ENCODE measurements at regions not wholly inside any gene's neighbourhood (a gene's known extent, or its start where the extent isn't known, plus 50 kb on each side); places are given as distances from the start of the nearest gene placed in this dataset.
"Not testable (repeated sequence)": the region's sequence is repeated elsewhere in the genome, so short reads cannot be mapped to it uniquely, and the experiment has no call there.

DNA sequence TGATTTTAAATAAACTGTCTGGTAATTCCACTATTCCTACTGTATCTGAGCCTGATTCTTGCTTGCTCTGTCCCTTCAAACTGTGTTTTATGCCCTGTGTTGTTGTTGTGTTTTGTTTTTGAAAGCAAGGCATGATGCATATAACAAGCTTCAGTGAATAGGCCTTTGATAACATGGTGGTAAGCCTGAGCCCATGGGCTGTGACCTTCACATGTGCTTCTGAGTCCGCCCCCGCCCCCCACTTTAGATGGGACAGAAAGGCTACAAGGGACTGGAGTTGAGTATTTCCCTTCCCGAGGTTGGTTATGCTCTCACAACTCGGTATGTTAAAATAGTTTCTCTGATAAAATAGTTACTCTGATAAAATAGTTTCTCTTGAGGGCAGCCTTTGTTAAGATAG, 119.0 kb upstream of the WNT7A start:
- no peaks in the 10 kb centered on the region for H3K36me3 ChIP-seq (ENCODE audit: control insufficient read depth in 4 of 4, insufficient read depth in 3 of 4, low read depth in 1 of 4, low read length in 3 of 4)
- H3K9ac ChIP-seq (ENCODE audit: low read depth in 1 of 2, low read length in 2 of 2): no peak overlapping the region
- no peaks in the 10 kb centered on the region for H3K4me1 ChIP-seq (ENCODE audit: control insufficient read depth in 4 of 4, insufficient read depth in 4 of 4, low read length in 3 of 4)
- peaks cover 0 to 1% (median 0%) of the 10 kb centered on the region in 4 donors for H3K9me3 ChIP-seq (ENCODE audit: control insufficient read depth in 4 of 4, low read length in 3 of 4)
- 86% methylated on average over 4 of the region's 4 CpGs for WGBS
- no peaks in the 10 kb centered on the region for H3K27me3 ChIP-seq (ENCODE audit: control insufficient read depth in 4 of 4, insufficient read depth in 4 of 4, low read length in 3 of 4)
- no peak for DNase-seq (ENCODE audit: low spot score)
- no peak overlapping the region for H3K27ac ChIP-seq (ENCODE audit: low read depth in 1 of 2, low read length in 2 of 2)
- H3K4me3 ChIP-seq (ENCODE audit: low read depth in 1 of 3, low read length in 3 of 3): no peak overlapping the region
- TF ChIP-seq GABPA (IDR thresholded peaks at IDR 0.05 in 1 of 2, conservative IDR thresholded peaks at IDR 0.05 in 1 of 2): no peak
- no peak for TF ChIP-seq YY1 (IDR thresholded peaks at IDR 0.05)
- TF ChIP-seq HNF4A (conservative IDR thresholded peaks at IDR 0.05): no peak
- no peak for TF ChIP-seq RXRA (IDR thresholded peaks at IDR 0.05)
- TF ChIP-seq, protein P1, sequence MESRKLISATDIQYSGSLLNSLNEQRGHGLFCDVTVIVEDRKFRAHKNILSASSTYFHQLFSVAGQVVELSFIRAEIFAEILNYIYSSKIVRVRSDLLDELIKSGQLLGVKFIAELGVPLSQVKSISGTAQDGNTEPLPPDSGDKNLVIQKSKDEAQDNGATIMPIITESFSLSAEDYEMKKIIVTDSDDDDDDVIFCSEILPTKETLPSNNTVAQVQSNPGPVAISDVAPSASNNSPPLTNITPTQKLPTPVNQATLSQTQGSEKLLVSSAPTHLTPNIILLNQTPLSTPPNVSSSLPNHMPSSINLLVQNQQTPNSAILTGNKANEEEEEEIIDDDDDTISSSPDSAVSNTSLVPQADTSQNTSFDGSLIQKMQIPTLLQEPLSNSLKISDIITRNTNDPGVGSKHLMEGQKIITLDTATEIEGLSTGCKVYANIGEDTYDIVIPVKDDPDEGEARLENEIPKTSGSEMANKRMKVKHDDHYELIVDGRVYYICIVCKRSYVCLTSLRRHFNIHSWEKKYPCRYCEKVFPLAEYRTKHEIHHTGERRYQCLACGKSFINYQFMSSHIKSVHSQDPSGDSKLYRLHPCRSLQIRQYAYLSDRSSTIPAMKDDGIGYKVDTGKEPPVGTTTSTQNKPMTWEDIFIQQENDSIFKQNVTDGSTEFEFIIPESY (IDR thresholded peaks at IDR 0.05): no peak
- TF ChIP-seq, protein P2, sequence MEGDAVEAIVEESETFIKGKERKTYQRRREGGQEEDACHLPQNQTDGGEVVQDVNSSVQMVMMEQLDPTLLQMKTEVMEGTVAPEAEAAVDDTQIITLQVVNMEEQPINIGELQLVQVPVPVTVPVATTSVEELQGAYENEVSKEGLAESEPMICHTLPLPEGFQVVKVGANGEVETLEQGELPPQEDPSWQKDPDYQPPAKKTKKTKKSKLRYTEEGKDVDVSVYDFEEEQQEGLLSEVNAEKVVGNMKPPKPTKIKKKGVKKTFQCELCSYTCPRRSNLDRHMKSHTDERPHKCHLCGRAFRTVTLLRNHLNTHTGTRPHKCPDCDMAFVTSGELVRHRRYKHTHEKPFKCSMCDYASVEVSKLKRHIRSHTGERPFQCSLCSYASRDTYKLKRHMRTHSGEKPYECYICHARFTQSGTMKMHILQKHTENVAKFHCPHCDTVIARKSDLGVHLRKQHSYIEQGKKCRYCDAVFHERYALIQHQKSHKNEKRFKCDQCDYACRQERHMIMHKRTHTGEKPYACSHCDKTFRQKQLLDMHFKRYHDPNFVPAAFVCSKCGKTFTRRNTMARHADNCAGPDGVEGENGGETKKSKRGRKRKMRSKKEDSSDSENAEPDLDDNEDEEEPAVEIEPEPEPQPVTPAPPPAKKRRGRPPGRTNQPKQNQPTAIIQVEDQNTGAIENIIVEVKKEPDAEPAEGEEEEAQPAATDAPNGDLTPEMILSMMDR (IDR thresholded peaks at IDR 0.05; ENCODE audit: low read depth, low read length, missing input control): no peak
- no peak for TF ChIP-seq TAF1 (conservative IDR thresholded peaks at IDR 0.05)
- no peak for TF ChIP-seq SP1 (IDR thresholded peaks at IDR 0.05)
- TF ChIP-seq, protein P3, sequence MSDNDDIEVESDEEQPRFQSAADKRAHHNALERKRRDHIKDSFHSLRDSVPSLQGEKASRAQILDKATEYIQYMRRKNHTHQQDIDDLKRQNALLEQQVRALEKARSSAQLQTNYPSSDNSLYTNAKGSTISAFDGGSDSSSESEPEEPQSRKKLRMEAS (IDR thresholded peaks at IDR 0.05): no peak
- no peak for TF ChIP-seq RAD21 (IDR thresholded peaks at IDR 0.05)

DNA sequence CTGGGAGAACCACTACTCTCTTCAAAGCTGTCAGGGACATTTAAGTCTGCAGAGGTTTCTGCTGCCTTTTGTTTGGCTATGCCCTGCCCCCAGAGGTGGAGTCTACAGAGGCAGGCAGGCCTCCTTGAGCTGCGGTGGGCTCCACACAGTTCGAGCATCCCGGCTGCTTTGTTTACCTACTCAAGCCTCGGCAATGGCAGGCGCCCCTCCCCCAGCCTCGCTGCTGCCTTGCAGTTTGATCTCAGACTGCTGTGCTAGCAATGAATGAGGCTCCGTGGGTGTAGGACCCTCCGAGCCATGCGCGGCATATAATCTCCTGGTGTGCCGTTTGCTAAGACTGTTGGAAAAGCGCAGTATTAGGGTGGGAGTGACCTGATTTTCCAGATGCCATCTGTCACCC, 115.3 kb upstream of the WNT7A start:
- not testable (repeated sequence) for H3K27me3 ChIP-seq (ENCODE audit: control insufficient read depth in 4 of 4, insufficient read depth in 4 of 4, low read length in 3 of 4); H3K36me3 ChIP-seq (ENCODE audit: control insufficient read depth in 4 of 4, insufficient read depth in 3 of 4, low read depth in 1 of 4, low read length in 3 of 4); H3K4me3 ChIP-seq (ENCODE audit: low read depth in 1 of 3, low read length in 3 of 3); H3K27ac ChIP-seq (ENCODE audit: low read depth in 1 of 2, low read length in 2 of 2); DNase-seq (ENCODE audit: low spot score); H3K9me3 ChIP-seq (ENCODE audit: control insufficient read depth in 4 of 4, low read length in 3 of 4); H3K4me1 ChIP-seq (ENCODE audit: control insufficient read depth in 4 of 4, insufficient read depth in 4 of 4, low read length in 3 of 4); H3K9ac ChIP-seq (ENCODE audit: low read depth in 1 of 2, low read length in 2 of 2)
- WGBS: 88% methylated on average over 12 of the region's 12 CpGs

DNA sequence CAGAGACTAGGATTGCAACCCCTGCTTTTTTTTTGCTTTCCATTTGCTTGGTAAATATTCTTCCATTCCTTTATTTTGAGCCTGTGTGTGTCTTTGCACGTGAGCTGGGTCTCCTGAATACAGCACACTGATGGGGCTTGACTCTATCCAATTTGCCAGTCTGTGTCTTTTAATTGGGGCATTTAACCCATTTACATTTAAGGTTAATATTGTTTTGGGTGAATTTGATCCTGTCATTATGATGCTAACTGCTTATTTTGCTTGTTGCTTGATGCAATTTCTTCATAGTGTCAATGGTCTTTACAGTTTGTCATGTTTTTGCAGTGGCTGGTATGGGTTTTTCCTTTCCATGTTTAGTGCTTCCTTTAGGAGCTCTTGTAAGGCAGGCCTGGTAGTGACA, 109.1 kb upstream of the WNT7A start:
- H3K4me3 ChIP-seq (ENCODE audit: low read depth in 1 of 3, low read length in 3 of 3); H3K27me3 ChIP-seq (ENCODE audit: control insufficient read depth in 4 of 4, insufficient read depth in 4 of 4, low read length in 3 of 4); DNase-seq (ENCODE audit: low spot score); H3K36me3 ChIP-seq (ENCODE audit: control insufficient read depth in 4 of 4, insufficient read depth in 3 of 4, low read depth in 1 of 4, low read length in 3 of 4); H3K27ac ChIP-seq (ENCODE audit: low read depth in 1 of 2, low read length in 2 of 2); H3K9ac ChIP-seq (ENCODE audit: low read depth in 1 of 2, low read length in 2 of 2); H3K4me1 ChIP-seq (ENCODE audit: control insufficient read depth in 4 of 4, insufficient read depth in 4 of 4, low read length in 3 of 4); H3K9me3 ChIP-seq (ENCODE audit: control insufficient read depth in 4 of 4, low read length in 3 of 4): not testable (repeated sequence)
- 38% methylated on average over 1 of the region's 1 CpG for WGBS

DNA sequence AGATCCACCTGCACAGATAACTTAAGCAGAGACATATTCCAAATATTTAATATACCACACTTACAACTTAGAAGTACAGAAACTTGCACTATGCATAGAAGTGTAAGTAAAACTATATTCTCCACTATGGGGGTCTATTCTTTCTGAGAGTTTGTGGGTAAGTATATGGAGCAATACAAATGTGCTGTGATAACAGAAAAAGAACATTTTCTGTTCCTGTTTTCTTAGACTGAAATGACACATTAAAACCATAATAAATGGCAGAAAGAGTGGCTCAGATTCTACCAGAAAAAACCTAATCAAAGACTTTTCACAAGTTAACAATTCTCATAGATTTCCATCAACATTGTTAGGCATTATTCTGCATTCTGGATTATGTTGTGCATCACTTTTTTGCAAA, 96.6 kb upstream of the WNT7A start:
- no peaks in the 10 kb centered on the region for H3K36me3 ChIP-seq (ENCODE audit: control insufficient read depth in 4 of 4, insufficient read depth in 3 of 4, low read depth in 1 of 4, low read length in 3 of 4)
- no peak overlapping the region for H3K4me3 ChIP-seq (ENCODE audit: low read depth in 1 of 3, low read length in 3 of 3)
- H3K9ac ChIP-seq (ENCODE audit: low read depth in 1 of 2, low read length in 2 of 2): no peak overlapping the region
- no peak for DNase-seq (ENCODE audit: low spot score)
- H3K27ac ChIP-seq (ENCODE audit: low read depth in 1 of 2, low read length in 2 of 2): no peak overlapping the region
- H3K4me1 ChIP-seq (ENCODE audit: control insufficient read depth in 4 of 4, insufficient read depth in 4 of 4, low read length in 3 of 4): no peaks in the 10 kb centered on the region
- peaks cover 4 to 16% (median 6%) of the 10 kb centered on the region in 4 donors for H3K9me3 ChIP-seq (ENCODE audit: control insufficient read depth in 4 of 4, low read length in 3 of 4)
- H3K27me3 ChIP-seq (ENCODE audit: control insufficient read depth in 4 of 4, insufficient read depth in 4 of 4, low read length in 3 of 4): no peaks in the 10 kb centered on the region
- no peak for TF ChIP-seq JUND (IDR thresholded peaks at IDR 0.05)
- TF ChIP-seq HNF4A (conservative IDR thresholded peaks at IDR 0.05): no peak
- TF ChIP-seq, protein P1 (IDR thresholded peaks at IDR 0.05): no peak
- no peak for TF ChIP-seq FOXA2 (IDR thresholded peaks at IDR 0.05)
- no peak for TF ChIP-seq SP1 (IDR thresholded peaks at IDR 0.05)
